ENCODE measurements at regions not wholly inside any gene's neighbourhood (a gene's known extent, or its start where the extent isn't known, plus 50 kb on each side); places are given as distances from the start of the nearest gene placed in this dataset.
"Not testable (repeated sequence)": the region's sequence is repeated elsewhere in the genome, so short reads cannot be mapped to it uniquely, and the experiment has no call there.

DNA sequence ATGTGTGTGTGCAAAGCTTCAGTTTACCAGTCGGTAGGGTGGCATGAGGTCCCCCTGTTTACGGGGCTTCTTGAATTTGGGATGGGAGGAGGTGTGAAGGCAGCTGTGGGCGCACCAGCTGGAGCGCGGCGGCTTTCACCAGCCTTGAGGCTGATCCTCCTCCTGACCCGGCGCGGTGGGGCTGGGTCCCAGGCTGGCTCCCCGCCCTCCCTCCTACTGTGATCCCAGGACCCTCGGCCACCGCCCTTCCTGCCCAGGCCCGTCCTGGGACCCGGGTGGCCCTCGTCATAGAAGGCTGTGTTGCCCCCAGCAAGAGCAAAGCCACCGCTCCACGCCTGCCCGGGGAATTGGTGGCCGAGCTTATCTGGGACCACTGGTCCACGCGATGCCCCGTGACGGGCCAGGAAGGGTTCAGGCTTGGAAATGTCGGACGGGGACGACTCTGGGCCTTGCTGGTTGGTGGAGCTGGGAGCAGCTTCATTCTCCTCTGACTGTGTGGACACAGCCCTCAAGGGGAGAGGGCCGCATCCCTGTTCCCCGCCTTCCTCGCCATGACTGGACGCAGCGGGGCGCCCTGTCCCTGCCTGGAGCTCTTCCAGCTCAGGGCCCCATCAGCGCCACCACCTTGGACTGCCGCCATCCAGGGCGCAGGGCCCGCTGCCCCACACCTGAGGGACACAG lies 271.1 kb upstream of the IRX1 start:
- no CpG with 5 or more reads among the region's 36 CpGs for WGBS (ENCODE audit: insufficient coverage, insufficient read length)
- Histone ChIP-seq H3K36me3 (ENCODE audit: control insufficient read depth, insufficient read depth, low read length) (no peaks in the 10 kb centered on the region), H3K4me1 (ENCODE audit: control insufficient read depth, insufficient read depth, low read length) (0 out of 2 replicates have a peak, but pooled peaks cover 1% of the 10 kb centered on the region)

DNA sequence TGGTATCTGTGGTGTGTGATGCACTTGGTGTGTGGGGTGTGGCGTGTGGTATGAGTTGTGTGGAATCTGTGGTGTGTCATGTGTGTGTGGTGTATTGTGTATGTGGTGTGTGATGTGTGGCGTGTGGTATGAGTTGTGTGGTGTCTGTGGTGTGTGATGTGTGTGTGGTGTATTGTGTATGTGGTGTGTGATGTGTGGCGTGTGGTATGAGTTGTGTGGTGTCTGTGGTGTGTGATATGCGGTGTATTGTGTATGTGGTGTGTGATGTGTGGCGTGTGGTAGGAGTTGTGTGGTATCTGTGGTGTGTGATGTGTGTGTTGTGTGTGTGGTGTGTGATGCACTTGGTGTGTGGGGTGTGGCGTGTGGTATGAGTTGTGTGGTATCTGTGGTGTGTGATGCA lies 271.7 kb upstream of the IRX1 start:
- not testable (repeated sequence) for H3K4me1 ChIP-seq (ENCODE audit: control insufficient read depth, insufficient read depth, low read length); H3K27ac ChIP-seq (ENCODE audit: low read length); H3K27me3 ChIP-seq (ENCODE audit: control insufficient read depth, insufficient read depth, low read length); H3K9me3 ChIP-seq (ENCODE audit: control insufficient read depth, insufficient read depth, low read length); H3K36me3 ChIP-seq (ENCODE audit: control insufficient read depth, insufficient read depth, low read length); DNase-seq (ENCODE audit: low read depth, low spot score); H3K4me3 ChIP-seq (ENCODE audit: low read length)
- over 99% methylated on average over 6 of the region's 6 CpGs for WGBS (ENCODE audit: insufficient coverage, insufficient read length)

More for the DNA sequence above, 271.1 kb upstream of the IRX1 start:
- Histone ChIP-seq H3K9me3 (ENCODE audit: control insufficient read depth, insufficient read depth, low read length) (no peaks in the 10 kb centered on the region), H3K4me3 (ENCODE audit: low read length) (no peak overlapping the region), H3K27me3 (ENCODE audit: control insufficient read depth, insufficient read depth, low read length) (no peaks in the 10 kb centered on the region), H3K27ac (ENCODE audit: low read length) (no peak overlapping the region)
- DNase-seq (ENCODE audit: low read depth, low spot score) = no peak

DNA sequence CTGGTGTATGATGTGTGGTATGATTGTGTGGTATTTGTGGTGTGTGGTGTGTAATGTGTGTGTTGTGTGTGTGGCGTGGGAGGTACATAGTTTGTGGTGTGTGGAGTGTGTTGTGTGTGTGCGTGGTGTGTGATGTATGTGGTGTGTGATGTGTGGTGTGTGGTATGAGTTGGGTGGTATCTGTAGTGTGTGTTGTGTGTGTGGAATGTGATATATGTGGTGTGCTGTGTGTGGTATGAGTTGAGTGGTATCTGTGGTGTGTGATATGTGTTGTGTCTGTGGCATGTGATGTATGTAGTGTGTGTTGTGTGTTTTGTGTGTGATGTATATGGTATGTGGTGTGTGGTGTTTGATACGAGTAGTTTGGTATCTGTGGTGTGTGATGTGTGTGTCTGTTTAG lies 272.5 kb upstream of the IRX1 start:
- Histone ChIP-seq H3K9me3 (ENCODE audit: control insufficient read depth, insufficient read depth, low read length) (no peaks in the 10 kb centered on the region), H3K27ac (ENCODE audit: low read length) (no peak overlapping the region), H3K4me1 (ENCODE audit: control insufficient read depth, insufficient read depth, low read length) (0 out of 2 replicates have a peak, but pooled peaks cover 1% of the 10 kb centered on the region), H3K36me3 (ENCODE audit: control insufficient read depth, insufficient read depth, low read length) (no peaks in the 10 kb centered on the region), H3K4me3 (ENCODE audit: low read length) (no peak overlapping the region), H3K27me3 (ENCODE audit: control insufficient read depth, insufficient read depth, low read length) (no peaks in the 10 kb centered on the region)
- DNase-seq (ENCODE audit: low read depth, low spot score) = no peak
- WGBS (ENCODE audit: insufficient coverage, insufficient read length) = 100% methylated on average over 3 of the region's 3 CpGs

- no peaks in the 10 kb centered on the region for H3K36me3 ChIP-seq (ENCODE audit: control insufficient read depth, insufficient read depth, low read length)
- H3K27me3 ChIP-seq (ENCODE audit: control insufficient read depth, insufficient read depth, low read length) = no peaks in the 10 kb centered on the region
- H3K4me1 ChIP-seq (ENCODE audit: control insufficient read depth, insufficient read depth, low read length) = 0 out of 2 replicates have a peak, but pooled peaks cover 1% of the 10 kb centered on the region
- no peak for DNase-seq (ENCODE audit: low read depth, low spot score)
- WGBS (ENCODE audit: insufficient coverage, insufficient read length) = 100% methylated on average over 3 of the region's 3 CpGs
- H3K4me3 ChIP-seq (ENCODE audit: low read length) = no peak overlapping the region
- no peaks in the 10 kb centered on the region for H3K9me3 ChIP-seq (ENCODE audit: control insufficient read depth, insufficient read depth, low read length)
- H3K27ac ChIP-seq (ENCODE audit: low read length) = no peak overlapping the region
These were observed 273.0 kb upstream of the IRX1 start for GRCh38 chr5:3322642-3323041.

DNA sequence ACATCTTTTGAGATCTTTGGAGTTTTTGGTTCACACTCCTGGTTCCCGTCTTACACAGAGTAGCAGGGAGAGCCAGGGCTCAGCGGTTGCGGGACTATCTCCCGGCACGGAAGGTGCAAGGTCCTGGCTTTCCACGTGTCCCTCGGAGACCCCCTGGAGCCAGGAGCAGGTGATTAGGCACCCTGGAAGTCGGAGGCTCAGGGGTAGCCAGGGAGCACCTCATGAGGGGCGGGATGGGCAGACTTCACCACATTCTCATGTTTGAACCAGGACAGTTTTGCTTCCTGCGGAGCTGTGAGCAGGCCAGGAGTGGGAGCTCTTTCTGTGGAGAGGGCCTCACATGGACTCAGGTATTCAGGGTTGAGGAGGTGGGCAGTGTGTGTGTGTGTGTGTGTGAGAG lies 273.7 kb upstream of the IRX1 start:
- H3K4me3 ChIP-seq (ENCODE audit: low read length) = no peak overlapping the region
- no CpG with 5 or more reads among the region's 10 CpGs for WGBS (ENCODE audit: insufficient coverage, insufficient read length)
- no peaks in the 10 kb centered on the region for H3K9me3 ChIP-seq (ENCODE audit: control insufficient read depth, insufficient read depth, low read length)
- 0 out of 2 replicates have a peak, but pooled peaks cover 1% of the 10 kb centered on the region for H3K4me1 ChIP-seq (ENCODE audit: control insufficient read depth, insufficient read depth, low read length)
- no peaks in the 10 kb centered on the region for H3K36me3 ChIP-seq (ENCODE audit: control insufficient read depth, insufficient read depth, low read length)
- DNase-seq (ENCODE audit: low read depth, low spot score) = no peak
- no peaks in the 10 kb centered on the region for H3K27me3 ChIP-seq (ENCODE audit: control insufficient read depth, insufficient read depth, low read length)
- H3K27ac ChIP-seq (ENCODE audit: low read length) = no peak overlapping the region

DNA sequence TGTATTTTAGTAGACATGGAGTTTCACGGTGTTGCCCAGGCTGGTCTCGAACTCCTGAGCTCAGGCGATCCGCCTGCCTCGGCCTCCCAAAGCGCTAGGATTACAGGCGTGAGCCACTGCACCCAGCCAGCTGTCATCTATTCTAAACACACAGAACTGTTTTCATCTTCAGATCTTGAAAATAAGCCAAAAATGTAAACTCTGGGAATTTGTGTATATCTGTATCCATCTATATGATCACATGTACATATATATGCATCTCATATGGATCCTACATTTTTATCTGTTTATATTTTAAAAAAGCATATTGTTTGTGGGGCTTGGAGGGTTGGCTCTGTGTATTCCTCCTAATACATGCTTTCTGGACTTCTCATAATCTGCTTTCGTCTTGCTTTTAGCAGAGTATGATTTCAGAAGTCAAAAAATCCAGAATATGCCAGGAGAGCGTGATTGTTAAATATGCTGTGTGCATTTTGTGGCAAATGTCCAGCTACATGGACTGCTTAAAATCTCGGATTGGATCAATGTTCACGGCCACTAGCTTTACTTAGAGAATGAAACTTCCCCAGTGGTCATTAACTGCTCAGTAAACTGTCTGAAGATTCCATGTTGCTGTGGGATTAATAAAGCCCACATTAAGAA lies 274.4 kb upstream of the IRX1 start:
- DNase-seq (ENCODE audit: low read depth, low spot score) = no peak
- no peaks in the 10 kb centered on the region for H3K4me1 ChIP-seq (ENCODE audit: control insufficient read depth, insufficient read depth, low read length)
- no peaks in the 10 kb centered on the region for H3K27me3 ChIP-seq (ENCODE audit: control insufficient read depth, insufficient read depth, low read length)
- no peaks in the 10 kb centered on the region for H3K9me3 ChIP-seq (ENCODE audit: control insufficient read depth, insufficient read depth, low read length)
- H3K4me3 ChIP-seq (ENCODE audit: low read length) = no peak overlapping the region
- no peaks in the 10 kb centered on the region for H3K36me3 ChIP-seq (ENCODE audit: control insufficient read depth, insufficient read depth, low read length)
- WGBS (ENCODE audit: insufficient coverage, insufficient read length) = no CpG with 5 or more reads among the region's 11 CpGs
- H3K27ac ChIP-seq (ENCODE audit: low read length) = no peak overlapping the region

- H3K27me3 ChIP-seq (ENCODE audit: control insufficient read depth, insufficient read depth, low read length) = no peaks in the 10 kb centered on the region
- H3K36me3 ChIP-seq (ENCODE audit: control insufficient read depth, insufficient read depth, low read length) = no peaks in the 10 kb centered on the region
- no peaks in the 10 kb centered on the region for H3K4me1 ChIP-seq (ENCODE audit: control insufficient read depth, insufficient read depth, low read length)
- no peak overlapping the region for H3K4me3 ChIP-seq (ENCODE audit: low read length)
- WGBS (ENCODE audit: insufficient coverage, insufficient read length) = no CpG with 5 or more reads among the region's 19 CpGs
- DNase-seq (ENCODE audit: low read depth, low spot score) = no peak
- no peak overlapping the region for H3K27ac ChIP-seq (ENCODE audit: low read length)
- H3K9me3 ChIP-seq (ENCODE audit: control insufficient read depth, insufficient read depth, low read length) = no peaks in the 10 kb centered on the region
These were observed 275.2 kb upstream of the IRX1 start for GRCh38 chr5:3320317-3320875.

GRCh38 chr5:3317051-3317795 lies 278.4 kb upstream of the IRX1 start:
- H3K36me3 ChIP-seq (ENCODE audit: control insufficient read depth, insufficient read depth, low read length) = no peaks in the 10 kb centered on the region
- no peak for DNase-seq (ENCODE audit: low read depth, low spot score)
- no peaks in the 10 kb centered on the region for H3K27me3 ChIP-seq (ENCODE audit: control insufficient read depth, insufficient read depth, low read length)
- H3K9me3 ChIP-seq (ENCODE audit: control insufficient read depth, insufficient read depth, low read length) = no peaks in the 10 kb centered on the region
- no peaks in the 10 kb centered on the region for H3K4me1 ChIP-seq (ENCODE audit: control insufficient read depth, insufficient read depth, low read length)
- H3K4me3 ChIP-seq (ENCODE audit: low read length) = no peak overlapping the region
- no peak overlapping the region for H3K27ac ChIP-seq (ENCODE audit: low read length)
- WGBS (ENCODE audit: insufficient coverage, insufficient read length) = no CpG with 5 or more reads among the region's 10 CpGs

- WGBS (ENCODE audit: insufficient coverage, insufficient read length) = no CpG with 5 or more reads among the region's 4 CpGs
- Histone ChIP-seq H3K4me3 (ENCODE audit: low read length) (no peak overlapping the region), H3K27ac (ENCODE audit: low read length) (no peak overlapping the region), H3K4me1 (ENCODE audit: control insufficient read depth, insufficient read depth, low read length) (no peaks in the 10 kb centered on the region), H3K36me3 (ENCODE audit: control insufficient read depth, insufficient read depth, low read length) (no peaks in the 10 kb centered on the region), H3K9me3 (ENCODE audit: control insufficient read depth, insufficient read depth, low read length) (no peaks in the 10 kb centered on the region), H3K27me3 (ENCODE audit: control insufficient read depth, insufficient read depth, low read length) (no peaks in the 10 kb centered on the region)
- no peak for DNase-seq (ENCODE audit: low read depth, low spot score)
These were observed 282.1 kb upstream of the IRX1 start for GRCh38 chr5:3313569-3313968.

- H3K4me1 ChIP-seq (ENCODE audit: control insufficient read depth, insufficient read depth, low read length) = no peaks in the 10 kb centered on the region
- H3K36me3 ChIP-seq (ENCODE audit: control insufficient read depth, insufficient read depth, low read length) = no peaks in the 10 kb centered on the region
- no peak for DNase-seq (ENCODE audit: low read depth, low spot score)
- H3K4me3 ChIP-seq (ENCODE audit: low read length) = no peak overlapping the region
- no peak overlapping the region for H3K27ac ChIP-seq (ENCODE audit: low read length)
- no peaks in the 10 kb centered on the region for H3K9me3 ChIP-seq (ENCODE audit: control insufficient read depth, insufficient read depth, low read length)
- WGBS (ENCODE audit: insufficient coverage, insufficient read length) = no CpG with 5 or more reads among the region's 6 CpGs
- no peaks in the 10 kb centered on the region for H3K27me3 ChIP-seq (ENCODE audit: control insufficient read depth, insufficient read depth, low read length)
These were observed 283.3 kb upstream of the IRX1 start for GRCh38 chr5:3312299-3312698.

Measured in iPS DF 6.9 (cell line).